HepG2 (cell line): ENCODE measurements at regions not wholly inside any gene's neighbourhood (a gene's known extent, or its start where the extent isn't known, plus 50 kb on each side); places are given as distances from the start of the nearest gene placed in this dataset.

Experiments
- ATAC-seq: fragments of 200-7000 bp; cut with Tn5 transposase; 3 replicates; pipeline ENCODE4 v1.9.1; 2020; ENCODE audit warnings: mild to moderate bottlenecking, moderate library complexity
- BruUV-seq: library from RNA; stranded (reverse); fragments of 400-500 nt; replicated peaks from 2 replicates; lab custom pipeline; 2021; lab: Mats Ljungman, UMichigan
- CTCF ChIA-PET: fragments of 300-600 bp; formaldehyde crosslinking; extraction: SDS; loops from one replicate; lab custom pipeline; 2021; ENCODE audit warnings: low total read pairs, inconsistent platforms, low intra/inter-chr PET ratio; lab: Yijun Ruan, JAX
- POLR2A ChIA-PET: fragments of 350-600 bp; sonication (Branson Sonifier 250); formaldehyde crosslinking; loops from one replicate; lab custom pipeline; 2020; ENCODE audit warnings: antibody characterized with exemption, inconsistent platforms; lab: Yijun Ruan, JAX
- DNase-seq: peaks from one replicate; pipeline ENCODE4 v3.0.0-alpha.2; 2015; ENCODE audit warnings: low spot score
- FAIRE-seq: peaks from 3 replicates; lab custom pipeline; 2011; peaks lifted over from hg19 to GRCh38; lab: Jason Lieb, UNC
- H2AFZ ChIP-seq: one replicate; pipeline ENCODE4 v1.6.1; 2011; ENCODE audit warnings: low read length, inconsistent platforms
- H3K27ac ChIP-seq: fragments of 300-600 bp; 3 replicates; pipeline ENCODE4 v1.8.0; 2011; ENCODE audit warnings: mixed run types, mild to moderate bottlenecking, mixed read lengths, low read length, inconsistent platforms; ENCODE audit not compliant: insufficient read depth; ENCODE audit errors: extremely low read length
- H3K27me3 ChIP-seq, 2 experiments: fragments of 200-600 bp in 1 of 2; 2 replicates in 1 of 2; 3 replicates in 1 of 2; pipeline versions ENCODE4 v1.6.0 to v1.8.0; 2011; ENCODE audit warnings: low read length in 2 of 2, mild to moderate bottlenecking in 2 of 2, moderate library complexity in 2 of 2, inconsistent platforms in 1 of 2; ENCODE audit not compliant: insufficient read depth in 2 of 2, control insufficient read depth in 1 of 2
- H3K36me3 ChIP-seq, 2 experiments: fragments of 200-600 bp in 1 of 2; replicated peaks in 1 of 2; 2 replicates in 1 of 2; 3 replicates in 1 of 2; pipeline versions ENCODE4 v1.5.1 to v1.8.0; 2011; ENCODE audit warnings: low read length in 2 of 2, inconsistent platforms in 1 of 2; ENCODE audit not compliant: insufficient read depth in 2 of 2, control insufficient read depth in 1 of 2
- H3K4me1 ChIP-seq: 2 replicates; pipeline ENCODE4 v1.5.1; 2012; ENCODE audit warnings: low read length, inconsistent platforms; ENCODE audit not compliant: insufficient read depth
- H3K4me2 ChIP-seq: 2 replicates; pipeline ENCODE4 v1.6.0; 2011; ENCODE audit warnings: low read depth, low read length, inconsistent platforms
- H3K4me3 ChIP-seq, 3 experiments: fragments of 200-600 bp in 1 of 3; sonication (generic), shearing (Covaris generic) in 1 of 3; replicated peaks in 1 of 3; 2 replicates each; pipeline ENCODE4 v1.5.1; 2011 to 2016; ENCODE audit warnings: low read length in 3 of 3, inconsistent platforms in 2 of 3, low read depth in 2 of 3, mild to moderate bottlenecking in 2 of 3, control low read depth in 1 of 3, mixed read lengths in 1 of 3; ENCODE audit not compliant: insufficient read depth in 1 of 3
- H3K79me2 ChIP-seq: one replicate; pipeline ENCODE4 v1.6.1; 2011; ENCODE audit warnings: low read length, inconsistent platforms; ENCODE audit not compliant: insufficient read depth
- H3K9ac ChIP-seq: 2 replicates; pipeline ENCODE4 v1.6.0; 2011; ENCODE audit warnings: mild to moderate bottlenecking, low read depth, low read length, inconsistent platforms; ENCODE audit not compliant: insufficient read depth
- H3K9me3 ChIP-seq: 2 replicates; pipeline ENCODE4 v1.5.1; 2012; ENCODE audit warnings: mild to moderate bottlenecking, low read length
- H4K20me1 ChIP-seq: 2 replicates; pipeline ENCODE4 v1.6.0; 2011; ENCODE audit warnings: inconsistent platforms, mild to moderate bottlenecking, low read length, moderate library complexity; ENCODE audit not compliant: insufficient read depth
- GATAD1 ChIP-seq: IDR thresholded peaks from 2 replicates; pipeline ENCODE4 v1.6.1; 2016; ENCODE audit warnings: missing genetic modification reagents, missing compliant biosample characterization
- GFI1 ChIP-seq: sonication (generic); formaldehyde crosslinking; IDR thresholded peaks from 2 replicates; pipeline ENCODE4 v1.5.0; 2020; ENCODE audit warnings: missing genetic modification reagents, mild to moderate bottlenecking, borderline replicate concordance
- HDAC1 ChIP-seq: sonication (generic); formaldehyde crosslinking; IDR thresholded peaks from 2 replicates; pipeline ENCODE4 v1.5.1; 2020; ENCODE audit warnings: mild to moderate bottlenecking, missing genetic modification reagents
- HMG20B ChIP-seq: conservative IDR thresholded peaks from 2 replicates; pipeline ENCODE4 v1.6.1; 2016; ENCODE audit warnings: missing genetic modification reagents, missing compliant biosample characterization
- PHF21A ChIP-seq: sonication (generic); formaldehyde crosslinking; IDR thresholded peaks from 2 replicates; pipeline ENCODE4 v1.5.0; 2020; ENCODE audit warnings: mild to moderate bottlenecking, missing genetic modification reagents
- PRMT3 ChIP-seq: sonication (generic); formaldehyde crosslinking; IDR thresholded peaks from 2 replicates; pipeline ENCODE4 v1.8.1; 2022; ENCODE audit warnings: low read depth, mild to moderate bottlenecking, moderate library complexity, missing genetic modification reagents, borderline replicate concordance
- SCMH1 ChIP-seq: sonication (generic); formaldehyde crosslinking; IDR thresholded peaks from 2 replicates; pipeline ENCODE4 v1.9.0; 2021; ENCODE audit warnings: missing genetic modification reagents, mild to moderate bottlenecking, borderline replicate concordance
- SNAPC2 ChIP-seq: sonication (generic); formaldehyde crosslinking; IDR thresholded peaks from 2 replicates; pipeline ENCODE4 v1.8.1; 2022; ENCODE audit warnings: mild to moderate bottlenecking, missing genetic modification reagents
- ZMAT3 ChIP-seq: sonication (generic); formaldehyde crosslinking; conservative IDR thresholded peaks from 2 replicates; pipeline ENCODE4 v1.7.0; 2021; ENCODE audit warnings: missing genetic modification reagents
- ZNF20 ChIP-seq: sonication (generic); formaldehyde crosslinking; IDR thresholded peaks from 2 replicates; pipeline ENCODE4 v1.4.0; 2020; ENCODE audit warnings: mild to moderate bottlenecking, moderate library complexity, missing genetic modification reagents
- ZNF772 ChIP-seq: sonication (generic); formaldehyde crosslinking; IDR thresholded peaks from 2 replicates; pipeline ENCODE4 v1.5.0; 2020; ENCODE audit warnings: mild to moderate bottlenecking, missing genetic modification reagents
- ZNF891 ChIP-seq: sonication (generic); formaldehyde crosslinking; IDR thresholded peaks from 2 replicates; pipeline ENCODE4 v1.5.0; 2020; ENCODE audit warnings: mild to moderate bottlenecking, missing genetic modification reagents
- ZZZ3 ChIP-seq: sonication (generic); formaldehyde crosslinking; IDR thresholded peaks from 2 replicates; pipeline ENCODE4 v1.4.0; 2020; ENCODE audit warnings: missing genetic modification reagents, mild to moderate bottlenecking, borderline replicate concordance
- WGBS: methylation state at CpG from one replicate; pipeline ENCODE4 v1.1.6; 2017; ENCODE audit warnings: low lambda C conversion rate; 5-methylcytosine and 5-hydroxymethylcytosine counted together
- in situ Hi-C: cut with HindIII; loops from 2 replicates; pipeline ENCODE4 v1.10.0; 2017; ENCODE audit warnings: low pct_unique_long_range_greater_than_20kb; ENCODE audit not compliant: extremely low pct_ligation_motif_present
- intact Hi-C: fragments of 100-400 bp; cut with micrococcal nuclease; formaldehyde crosslinking; loops from one replicate; pipeline ENCODE4 v1.10.0; 2022; ENCODE audit not compliant: unreplicated experiment
- TF ChIP-seq, protein P1 (sequence below): sonication (generic); formaldehyde crosslinking; IDR thresholded peaks from 2 replicates; pipeline ENCODE4 v1.4.0; 2020; ENCODE audit warnings: mild to moderate bottlenecking, missing genetic modification reagents
- TF ChIP-seq, protein P2 (sequence below): sonication (generic); formaldehyde crosslinking; IDR thresholded peaks from 2 replicates; pipeline ENCODE4 v1.4.0; 2020; ENCODE audit warnings: mild to moderate bottlenecking, missing genetic modification reagents

- no peak for ATAC-seq
- H3K36me3 ChIP-seq, result no peaks in the 10 kb centered on the region
- WGBS, result 43% methylated on average over 3 of the region's 3 CpGs
- no peaks in the 10 kb centered on the region for H4K20me1 ChIP-seq
- CTCF ChIA-PET, result no interaction called here
- H2AFZ ChIP-seq, result no peak overlapping the region
- H3K27ac ChIP-seq, result no peak overlapping the region
- no peaks in the 10 kb centered on the region for H3K27me3 ChIP-seq
- no peaks in the 10 kb centered on the region for H3K79me2 ChIP-seq
- no peak for FAIRE-seq
- no peak overlapping the region for H3K9ac ChIP-seq
- H3K9me3 ChIP-seq, result no peaks in the 10 kb centered on the region
- intact Hi-C loops, result no loop called here
- POLR2A ChIA-PET, result no interaction called here
- no TSS peak for BruUV-seq
- in situ Hi-C loops, result no loop called here
- no peak overlapping the region for H3K4me2 ChIP-seq
- DNase-seq, result no peak
- TF ChIP-seq HMG20B (CRISPR knock-in tag) (no peak), ZMAT3 (CRISPR knock-in tag) (no peak), PRMT3 (CRISPR knock-in tag) (no peak), SCMH1 (CRISPR knock-in tag) (no peak)
- no peak overlapping the region for H3K4me3 ChIP-seq
- no peaks in the 10 kb centered on the region for H3K4me1 ChIP-seq
Measured at GRCh38 chr1:203932556-203932955, 71.2 kb downstream of the SNRPE start.

- no peaks in the 10 kb centered on the region for H3K79me2 ChIP-seq
- 19% methylated on average over 3 of the region's 3 CpGs for WGBS
- no peak for DNase-seq
- ChIA-PET POLR2A (no interaction called here), CTCF (no interaction called here)
- BruUV-seq, result no TSS peak
- FAIRE-seq, result no peak
- H3K27me3 ChIP-seq, result no peaks in the 10 kb centered on the region
- no peak overlapping the region for H3K9ac ChIP-seq
- H3K27ac ChIP-seq, result no peak overlapping the region
- in situ Hi-C loops, result no loop called here
- no peaks in the 10 kb centered on the region for H4K20me1 ChIP-seq
- H2AFZ ChIP-seq, result no peak overlapping the region
- intact Hi-C loops, result no loop called here
- no peaks in the 10 kb centered on the region for H3K4me1 ChIP-seq
- H3K4me2 ChIP-seq, result no peak overlapping the region
- ATAC-seq, result no peak
- H3K36me3 ChIP-seq, result no peaks in the 10 kb centered on the region
- no peaks in the 10 kb centered on the region for H3K9me3 ChIP-seq
- TF ChIP-seq HDAC1 (CRISPR knock-in tag) (no peak), ZNF20 (no peak), GFI1 (CRISPR knock-in tag) (no peak), ZNF772 (CRISPR knock-in tag) (no peak), PHF21A (no peak), SNAPC2 (CRISPR knock-in tag) (no peak), ZNF891 (no peak), GATAD1 (CRISPR knock-in tag) (no peak), ZZZ3 (CRISPR knock-in tag) (no peak)
- TF ChIP-seq, protein P1, sequence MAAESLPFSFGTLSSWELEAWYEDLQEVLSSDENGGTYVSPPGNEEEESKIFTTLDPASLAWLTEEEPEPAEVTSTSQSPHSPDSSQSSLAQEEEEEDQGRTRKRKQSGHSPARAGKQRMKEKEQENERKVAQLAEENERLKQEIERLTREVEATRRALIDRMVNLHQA (CRISPR knock-in tag), result no peak
- TF ChIP-seq, protein P2, sequence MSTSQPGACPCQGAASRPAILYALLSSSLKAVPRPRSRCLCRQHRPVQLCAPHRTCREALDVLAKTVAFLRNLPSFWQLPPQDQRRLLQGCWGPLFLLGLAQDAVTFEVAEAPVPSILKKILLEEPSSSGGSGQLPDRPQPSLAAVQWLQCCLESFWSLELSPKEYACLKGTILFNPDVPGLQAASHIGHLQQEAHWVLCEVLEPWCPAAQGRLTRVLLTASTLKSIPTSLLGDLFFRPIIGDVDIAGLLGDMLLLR, result no peak
- no peak overlapping the region for H3K4me3 ChIP-seq
Measured at GRCh38 chr1:203934027-203934426, 72.6 kb downstream of the SNRPE start.
